Endodermal cell (in vitro differentiated cells): ENCODE measurements at regions not wholly inside any gene's neighbourhood (a gene's known extent, or its start where the extent isn't known, plus 50 kb on each side); places are given as distances from the start of the nearest gene placed in this dataset.

Experiments used
- DNase-seq: peaks from one replicate; pipeline ENCODE4 v3.0.0-alpha.2; 2017
- H3K27ac ChIP-seq: 2 replicates; pipeline ENCODE4 v1.5.1; 2013; ENCODE audit warnings: mild to moderate bottlenecking, low read depth, low read length, moderate library complexity
- H3K27me3 ChIP-seq: 2 replicates; pipeline ENCODE4 v1.6.1; 2013; ENCODE audit warnings: mild to moderate bottlenecking, low read length, moderate library complexity; ENCODE audit not compliant: insufficient read depth, control insufficient read depth, poor library complexity, severe bottlenecking
- H3K36me3 ChIP-seq: 2 replicates; pipeline ENCODE4 v1.7.0; 2013; ENCODE audit warnings: mild to moderate bottlenecking, low read length, moderate library complexity; ENCODE audit not compliant: control insufficient read depth, insufficient read depth
- H3K4me1 ChIP-seq: one replicate; pipeline ENCODE4 v1.7.0; 2013; ENCODE audit warnings: low read length; ENCODE audit not compliant: control insufficient read depth, insufficient read depth
- H3K4me3 ChIP-seq: 2 replicates; pipeline ENCODE4 v1.5.1; 2013; ENCODE audit warnings: mild to moderate bottlenecking, low read length, moderate library complexity
- H3K9ac ChIP-seq: 2 replicates; pipeline ENCODE4 v1.6.1; 2013; ENCODE audit warnings: mild to moderate bottlenecking, low read length, moderate library complexity; ENCODE audit not compliant: poor library complexity, severe bottlenecking; ENCODE audit errors: extremely low read depth
- H3K9me3 ChIP-seq: 2 replicates; pipeline ENCODE4 v1.6.1; 2013; ENCODE audit warnings: mild to moderate bottlenecking, low read length, moderate library complexity; ENCODE audit not compliant: control insufficient read depth
- H3K27ac Mint-ChIP-seq: 2 replicates; pipeline ENCODE4 v1.8.0; 2020; ENCODE audit warnings: mixed read lengths
- H3K27me3 Mint-ChIP-seq: 2 replicates; pipeline ENCODE4 v1.8.0; 2021; ENCODE audit warnings: mild to moderate bottlenecking, mixed read lengths; ENCODE audit not compliant: insufficient read depth
- H3K36me3 Mint-ChIP-seq: 2 replicates; pipeline ENCODE4 v1.8.0; 2020; ENCODE audit warnings: low read depth, mixed read lengths
- H3K4me1 Mint-ChIP-seq: 2 replicates; pipeline ENCODE4 v1.8.0; 2020; ENCODE audit warnings: mixed read lengths
- H3K4me3 Mint-ChIP-seq: 2 replicates; pipeline ENCODE4 v1.8.0; 2020; ENCODE audit warnings: mild to moderate bottlenecking, moderate library complexity, mixed read lengths
- H3K9me3 Mint-ChIP-seq: 2 replicates; pipeline ENCODE4 v1.8.0; 2020; ENCODE audit warnings: mild to moderate bottlenecking, mixed read lengths
- WGBS, 2 experiments: methylation state at CpG; one replicate each; pipeline versions ENCODE4 v1.1.5 to v1.1.7; 2013; ENCODE audit warnings: missing lambda C conversion rate in 2 of 2, mixed read lengths in 1 of 2; ENCODE audit not compliant: insufficient coverage in 1 of 2, insufficient read length in 1 of 2; 5-methylcytosine and 5-hydroxymethylcytosine counted together
- TF ChIP-seq, protein P1 (sequence below): fragments of 200-600 bp; sonication (generic); conservative IDR thresholded peaks from 2 replicates; pipeline ENCODE4 v1.5.0; 2021; ENCODE audit warnings: antibody characterized with exemption, mild to moderate bottlenecking

DNA sequence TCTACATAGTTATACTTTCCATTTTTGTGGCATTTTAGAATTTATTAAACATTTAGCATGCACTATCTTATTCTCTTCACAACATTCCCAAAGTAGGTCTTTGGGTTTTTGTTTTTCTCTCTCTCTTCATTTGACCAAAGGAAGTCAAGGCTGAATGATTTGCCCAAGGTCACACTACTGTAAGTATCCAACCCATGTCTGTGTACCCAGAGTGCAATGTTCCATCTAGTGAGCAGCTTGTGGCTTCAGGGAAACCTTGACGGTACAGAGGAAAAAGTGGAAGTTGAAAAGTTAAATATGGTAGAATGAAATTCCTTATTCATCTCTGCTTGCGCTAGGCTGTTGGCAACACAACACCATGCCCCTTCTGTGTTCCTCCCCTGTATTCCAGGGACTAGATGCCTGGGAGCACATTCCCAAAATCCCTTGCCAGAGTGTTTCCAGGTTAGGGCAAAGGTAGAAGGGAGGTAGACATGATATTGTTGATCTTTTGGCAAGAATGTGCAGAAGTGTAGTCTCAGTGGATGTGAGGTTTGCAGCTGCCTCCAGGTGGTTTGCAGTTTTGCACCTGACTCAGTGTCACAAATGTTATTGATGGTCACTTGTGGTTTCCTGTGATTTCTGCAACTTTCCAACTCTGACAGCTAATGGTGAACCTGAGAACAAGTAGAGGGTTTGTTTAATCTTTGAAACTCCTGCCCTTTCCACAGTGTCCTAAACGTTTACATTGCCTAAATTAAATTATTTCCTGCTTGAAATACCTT lies 196.7 kb downstream of the RMST start:
- no peak overlapping the region for H3K27ac Mint-ChIP-seq

GRCh38 chr12:97666263-97666662 lies 203.7 kb downstream of the RMST start:
- peaks cover 26% of the 10 kb centered on the region for H3K9me3 Mint-ChIP-seq
- Histone ChIP-seq H3K9ac (no peak overlapping the region), H3K27ac (no peak overlapping the region), H3K9me3 (peaks cover 20% of the 10 kb centered on the region), H3K4me3 (no peak overlapping the region), H3K27me3 (no peaks in the 10 kb centered on the region), H3K36me3 (no peaks in the 10 kb centered on the region), H3K4me1 (no peaks in the 10 kb centered on the region)
- no peaks in the 10 kb centered on the region for H3K27me3 Mint-ChIP-seq
- H3K4me3 Mint-ChIP-seq, result no peak overlapping the region
- 70 to 72% methylated on average over 3 to 4 of the region's 4 CpGs for WGBS, 2 experiments
- TF ChIP-seq, protein P1, sequence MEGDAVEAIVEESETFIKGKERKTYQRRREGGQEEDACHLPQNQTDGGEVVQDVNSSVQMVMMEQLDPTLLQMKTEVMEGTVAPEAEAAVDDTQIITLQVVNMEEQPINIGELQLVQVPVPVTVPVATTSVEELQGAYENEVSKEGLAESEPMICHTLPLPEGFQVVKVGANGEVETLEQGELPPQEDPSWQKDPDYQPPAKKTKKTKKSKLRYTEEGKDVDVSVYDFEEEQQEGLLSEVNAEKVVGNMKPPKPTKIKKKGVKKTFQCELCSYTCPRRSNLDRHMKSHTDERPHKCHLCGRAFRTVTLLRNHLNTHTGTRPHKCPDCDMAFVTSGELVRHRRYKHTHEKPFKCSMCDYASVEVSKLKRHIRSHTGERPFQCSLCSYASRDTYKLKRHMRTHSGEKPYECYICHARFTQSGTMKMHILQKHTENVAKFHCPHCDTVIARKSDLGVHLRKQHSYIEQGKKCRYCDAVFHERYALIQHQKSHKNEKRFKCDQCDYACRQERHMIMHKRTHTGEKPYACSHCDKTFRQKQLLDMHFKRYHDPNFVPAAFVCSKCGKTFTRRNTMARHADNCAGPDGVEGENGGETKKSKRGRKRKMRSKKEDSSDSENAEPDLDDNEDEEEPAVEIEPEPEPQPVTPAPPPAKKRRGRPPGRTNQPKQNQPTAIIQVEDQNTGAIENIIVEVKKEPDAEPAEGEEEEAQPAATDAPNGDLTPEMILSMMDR, result no peak
- peaks cover 9% of the 10 kb centered on the region for H3K36me3 Mint-ChIP-seq
- no peak for DNase-seq
- H3K4me1 Mint-ChIP-seq, result no peaks in the 10 kb centered on the region
- H3K27ac Mint-ChIP-seq, result no peak overlapping the region

More for the DNA sequence above, 196.7 kb downstream of the RMST start:
- H3K9me3 ChIP-seq, result peaks cover 19% of the 10 kb centered on the region
- Mint-ChIP-seq H3K4me1 (no peaks in the 10 kb centered on the region), H3K9me3 (peaks cover 38% of the 10 kb centered on the region), H3K4me3 (no peak overlapping the region), H3K27me3 (no peaks in the 10 kb centered on the region), H3K36me3 (peaks cover 10% of the 10 kb centered on the region)
- H3K4me1 ChIP-seq, result no peaks in the 10 kb centered on the region
- TF ChIP-seq, protein P1, result no peak
- H3K9ac ChIP-seq, result no peak overlapping the region
- no peaks in the 10 kb centered on the region for H3K27me3 ChIP-seq
- no peak overlapping the region for H3K27ac ChIP-seq
- 57 to 84% methylated on average over 1 to 3 of the region's 3 CpGs for WGBS, 2 experiments
- no peak for DNase-seq
- H3K36me3 ChIP-seq, result no peaks in the 10 kb centered on the region
- H3K4me3 ChIP-seq, result no peak overlapping the region

DNA sequence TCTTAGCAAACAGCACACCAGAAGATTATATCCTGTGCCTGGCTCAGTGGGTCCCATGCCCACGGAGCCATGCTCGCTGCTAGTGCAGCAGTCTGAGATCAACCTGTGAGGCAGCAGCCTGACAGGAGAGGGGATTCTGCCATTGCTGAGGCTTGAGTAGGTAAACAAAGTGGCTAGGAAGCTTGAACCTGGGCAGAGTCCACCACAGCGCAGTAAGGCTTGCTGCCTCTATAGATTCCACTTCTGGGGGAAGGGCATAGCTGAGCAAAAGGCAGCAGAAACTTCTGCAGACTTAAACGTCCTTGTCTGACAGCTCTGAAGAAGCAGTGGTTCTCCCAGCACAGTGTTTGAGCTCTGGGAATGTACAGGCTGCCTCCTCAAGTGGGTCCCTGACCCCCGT lies 210.3 kb downstream of the RMST start:
- H3K9me3 Mint-ChIP-seq, result peaks cover 36% of the 10 kb centered on the region
- peaks cover 23% of the 10 kb centered on the region for H3K9me3 ChIP-seq
- DNase-seq, result no peak
- 66 to 74% methylated on average over 4 to 5 of the region's 5 CpGs for whole genome bisulfite sequencing, 2 experiments
- TF ChIP-seq, protein P1, result no peak
- H3K9ac ChIP-seq, result no peak overlapping the region
- H3K27me3 ChIP-seq, result no peaks in the 10 kb centered on the region
- no peaks in the 10 kb centered on the region for H3K4me1 Mint-ChIP-seq
- H3K27ac ChIP-seq, result no peak overlapping the region
- H3K4me3 ChIP-seq, result no peak overlapping the region
- H3K36me3 ChIP-seq, result no peaks in the 10 kb centered on the region
- no peak overlapping the region for H3K4me3 Mint-ChIP-seq
- H3K4me1 ChIP-seq, result no peaks in the 10 kb centered on the region
- peaks cover 1% of the 10 kb centered on the region for H3K27me3 Mint-ChIP-seq
- no peak overlapping the region for H3K27ac Mint-ChIP-seq
- peaks cover 5% of the 10 kb centered on the region for H3K36me3 Mint-ChIP-seq
